ENCODE measurements at regions not wholly inside any gene's neighbourhood (a gene's known extent, or its start where the extent isn't known, plus 50 kb on each side); places are given as distances from the start of the nearest gene placed in this dataset.

DNA sequence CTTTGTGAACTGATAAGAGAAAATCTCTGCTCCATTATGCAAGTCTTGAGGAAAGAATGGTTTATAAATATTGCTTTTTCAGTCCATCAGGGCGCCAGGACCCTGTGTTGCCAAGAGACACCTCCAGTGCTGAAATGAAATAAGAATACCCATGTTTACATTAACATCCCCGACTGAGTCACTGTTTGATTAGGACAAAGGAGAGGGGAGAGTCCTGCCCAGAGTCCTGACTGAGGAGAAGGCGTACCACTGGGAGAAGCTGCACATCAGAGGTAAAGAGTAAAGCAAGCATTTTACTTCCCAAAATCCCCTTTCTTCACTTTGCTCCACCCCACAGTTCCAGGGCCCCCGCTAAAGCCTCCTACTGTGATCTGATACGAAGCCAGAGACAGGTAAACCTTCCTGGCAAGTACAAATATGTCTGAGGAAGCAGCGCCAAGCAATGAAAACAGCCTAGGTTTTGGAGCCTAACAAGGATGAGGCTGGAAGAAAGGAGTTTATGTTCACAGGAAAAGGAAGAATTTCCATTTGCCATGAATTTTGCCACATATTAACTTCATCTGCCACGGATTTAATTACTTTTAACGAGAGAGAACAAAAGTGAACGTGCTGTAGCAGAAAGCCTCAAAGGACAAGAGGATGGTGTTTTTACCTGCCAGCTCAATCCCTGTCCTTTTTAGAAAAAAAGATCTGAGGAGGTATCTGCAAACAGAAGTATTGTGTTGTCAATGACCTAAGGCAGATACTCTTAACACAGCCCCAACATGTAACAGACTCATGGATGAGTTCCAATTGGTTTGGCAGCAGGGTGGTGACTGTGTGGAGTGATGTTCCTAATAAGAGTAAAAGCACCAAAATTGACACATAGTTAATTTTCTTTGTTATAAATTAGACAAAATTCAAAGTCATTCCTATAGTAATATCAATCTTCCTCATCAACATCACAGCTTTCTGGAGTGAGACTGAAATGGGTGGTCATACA, 209.4 kb upstream of the TLE4 start:
- Histone ChIP-seq H2BK5ac (ENCODE audit: low read depth, low read length) (no peak overlapping the region), H3K4me3 (ENCODE audit: extremely low read depth in 1 of 4, insufficient read depth in 2 of 4, low read depth in 3 of 4, low read length in 4 of 4) (peak overlapping the region in 1 of 4 experiments; percentile 41; a peak in 3 of 8 replicates), H3K79me1 (ENCODE audit: low read depth, low read length) (no peaks in the 10 kb centered on the region), H4K91ac (replicated peaks; ENCODE audit: insufficient read length, low read length) (no peak overlapping the region), H4K8ac (ENCODE audit: extremely low read depth, insufficient read depth, low read length) (no peak overlapping the region), H3K36me3 (ENCODE audit: control insufficient read depth in 2 of 4, insufficient read depth in 4 of 4, low read length in 3 of 4) (no peaks in the 10 kb centered on the region), H3K14ac (ENCODE audit: insufficient read length) (no peak overlapping the region), H3K27ac (ENCODE audit: low read depth, low read length) (no peak overlapping the region), H3K9me3 (ENCODE audit: insufficient read depth in 2 of 2, low read depth in 1 of 2, low read length in 1 of 2) (no peaks in the 10 kb centered on the region), H2AFZ (ENCODE audit: low read length) (no peak overlapping the region), H4K5ac (ENCODE audit: insufficient read length, low read depth, low read length) (no peak overlapping the region), H4K20me1 (replicated peaks in 1 of 2; ENCODE audit: control insufficient read depth in 1 of 2, insufficient read depth in 2 of 2, low read length in 2 of 2) (no peaks in the 10 kb centered on the region), H3K4me1 (replicated peaks in 1 of 4; ENCODE audit: control insufficient read depth in 3 of 4, insufficient read depth in 4 of 4, low read length in 3 of 4) (peaks cover 2 to 11% (median 6%) of the 10 kb centered on the region in 4 experiments; a peak in 4 of 7 replicates), H2BK20ac (ENCODE audit: low read length) (no peak overlapping the region), H3K56ac (replicated peaks; ENCODE audit: insufficient read length, low read depth, low read length) (no peak overlapping the region), H3K18ac (ENCODE audit: extremely low read depth, low read length) (no peak overlapping the region), H2BK12ac (ENCODE audit: low read depth, low read length) (no peak overlapping the region), H2BK120ac (replicated peaks; ENCODE audit: low read depth, low read length) (peak overlapping the region; percentile 26), H2AK5ac (ENCODE audit: low read depth, low read length) (no peak overlapping the region), H3K9ac (replicated peaks in 1 of 4; ENCODE audit: extremely low read depth in 1 of 4, low read depth in 3 of 4, low read length in 3 of 4) (no peak overlapping the region), H3K4ac (replicated peaks; ENCODE audit: insufficient read length, low read depth, low read length) (no peak overlapping the region), H3K79me2 (ENCODE audit: control insufficient read depth in 1 of 2, insufficient read depth in 2 of 2, low read length in 2 of 2) (no peaks in the 10 kb centered on the region), H3K27me3 (replicated peaks in 1 of 4; ENCODE audit: control insufficient read depth in 3 of 4, extremely low read depth in 1 of 4, insufficient read depth in 3 of 4, low read length in 3 of 4) (peaks cover 0 to 2% (median 0%) of the 10 kb centered on the region in 4 experiments; a peak in 1 of 7 replicates), H3K23ac (ENCODE audit: insufficient read length) (no peak overlapping the region), H3K23me2 (ENCODE audit: low read depth, low read length) (no peaks in the 10 kb centered on the region; the same call in 1 of the 2 replicates), H2BK15ac (ENCODE audit: low read length) (no peak overlapping the region), H3K4me2 (ENCODE audit: insufficient read depth in 1 of 2, low read depth in 2 of 2, low read length in 2 of 2) (peak overlapping the region; percentile 62 to 78)
- ChIA-PET CTCF (ENCODE audit: partially characterized antibody) (no interaction called here), POLR2A (ENCODE audit: partially characterized antibody) (interaction anchor here (1.0 kb wide), 1 partner anchor 10 kb away, joined by 3 read pairs; no protein-coding TSS in a partner anchor)
- WGBS, 2 experiments (ENCODE audit: extremely low coverage in 1 of 2, insufficient coverage in 1 of 2, insufficient read length in 1 of 2, insufficient replicate concordance in 2 of 2, low coverage in 1 of 2, low lambda C conversion rate in 2 of 2, missing lambda C conversion rate in 1 of 2): 21% methylated on average over 9 of the region's 9 CpGs; no CpG with 5 or more reads in 1 of the 2 experiments
- peak; percentile 17 to 48 for DNase-seq (ENCODE audit: low read depth in 1 of 2, low spot score in 2 of 2)
- peak; percentile 74 for FAIRE-seq
- TF ChIP-seq CHD1 (IDR thresholded peaks at IDR 0.05; ENCODE audit: low read depth, low read length): no peak
- peak; percentile 41; the same call in 1 of the 2 replicates for TF ChIP-seq TEAD4 (IDR thresholded peaks at IDR 0.05; ENCODE audit: low read depth, low read length)
- TF ChIP-seq FOSL1 (IDR thresholded peaks at IDR 0.05; ENCODE audit: insufficient read depth, low read depth, low read length): no peak
- TF ChIP-seq JUND (IDR thresholded peaks at IDR 0.05; ENCODE audit: low read length): peak; percentile 75
